ENCODE measurements at regions not wholly inside any gene's neighbourhood (a gene's known extent, or its start where the extent isn't known, plus 50 kb on each side); places are given as distances from the start of the nearest gene placed in this dataset.

DNA sequence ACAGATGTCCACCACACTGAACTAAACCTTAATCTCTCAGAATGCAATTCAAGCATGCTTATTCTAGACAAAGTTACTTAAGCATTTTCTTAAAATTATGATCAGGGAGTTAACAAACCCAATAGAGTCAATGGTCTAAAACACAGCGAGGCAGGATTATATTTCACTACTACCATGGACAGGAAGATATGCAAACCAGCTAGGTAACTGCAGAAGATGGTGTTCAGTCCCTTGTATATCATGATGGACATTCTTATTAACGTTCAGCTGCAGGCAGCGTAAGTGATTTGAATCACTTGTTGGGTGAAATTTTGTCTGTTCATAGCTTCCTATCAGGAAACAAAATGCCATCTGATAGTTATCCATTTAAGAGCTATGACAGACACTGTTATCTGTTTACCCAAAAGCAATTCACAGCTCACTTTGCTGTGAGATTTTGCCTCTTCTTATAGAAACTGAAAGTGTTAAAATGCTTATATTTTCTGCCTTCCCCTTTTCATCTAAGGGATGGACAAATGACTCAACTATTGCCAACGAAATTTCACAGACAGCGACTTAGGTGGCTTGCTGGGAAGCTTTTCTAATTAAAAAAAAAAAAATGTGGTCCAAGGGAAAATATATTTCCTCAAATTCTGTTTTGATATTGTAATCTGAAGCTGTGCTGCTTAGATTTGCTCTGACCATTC is 591.9 kb downstream of the DACH1 start:
- Histone ChIP-seq H3K27me3 (no peaks in the 10 kb centered on the region), H3K36me3 (no peaks in the 10 kb centered on the region), H3K27ac (replicated peaks in 1 of 4) (no peak overlapping the region), H3K4me3 (no peak overlapping the region), H3K4me1 (no peaks in the 10 kb centered on the region), H3K9me3 (no peaks in the 10 kb centered on the region)
- intact Hi-C loops (cut with DNase I), result no loop called here
- TF ChIP-seq, protein P1, sequence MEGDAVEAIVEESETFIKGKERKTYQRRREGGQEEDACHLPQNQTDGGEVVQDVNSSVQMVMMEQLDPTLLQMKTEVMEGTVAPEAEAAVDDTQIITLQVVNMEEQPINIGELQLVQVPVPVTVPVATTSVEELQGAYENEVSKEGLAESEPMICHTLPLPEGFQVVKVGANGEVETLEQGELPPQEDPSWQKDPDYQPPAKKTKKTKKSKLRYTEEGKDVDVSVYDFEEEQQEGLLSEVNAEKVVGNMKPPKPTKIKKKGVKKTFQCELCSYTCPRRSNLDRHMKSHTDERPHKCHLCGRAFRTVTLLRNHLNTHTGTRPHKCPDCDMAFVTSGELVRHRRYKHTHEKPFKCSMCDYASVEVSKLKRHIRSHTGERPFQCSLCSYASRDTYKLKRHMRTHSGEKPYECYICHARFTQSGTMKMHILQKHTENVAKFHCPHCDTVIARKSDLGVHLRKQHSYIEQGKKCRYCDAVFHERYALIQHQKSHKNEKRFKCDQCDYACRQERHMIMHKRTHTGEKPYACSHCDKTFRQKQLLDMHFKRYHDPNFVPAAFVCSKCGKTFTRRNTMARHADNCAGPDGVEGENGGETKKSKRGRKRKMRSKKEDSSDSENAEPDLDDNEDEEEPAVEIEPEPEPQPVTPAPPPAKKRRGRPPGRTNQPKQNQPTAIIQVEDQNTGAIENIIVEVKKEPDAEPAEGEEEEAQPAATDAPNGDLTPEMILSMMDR (IDR thresholded peaks at IDR 0.05), result no peak
- TF ChIP-seq POLR2AphosphoS5 (IDR thresholded peaks at IDR 0.05) (no peak), POLR2A (IDR thresholded peaks at IDR 0.05; ENCODE audit: low read depth) (no peak), EP300 (IDR thresholded peaks at IDR 0.05) (no peak)
- DNase-seq (ENCODE audit: extremely low spot score), result no peak
- whole genome bisulfite sequencing, result 58% methylated on average over 5 of the region's 5 CpGs

DNA sequence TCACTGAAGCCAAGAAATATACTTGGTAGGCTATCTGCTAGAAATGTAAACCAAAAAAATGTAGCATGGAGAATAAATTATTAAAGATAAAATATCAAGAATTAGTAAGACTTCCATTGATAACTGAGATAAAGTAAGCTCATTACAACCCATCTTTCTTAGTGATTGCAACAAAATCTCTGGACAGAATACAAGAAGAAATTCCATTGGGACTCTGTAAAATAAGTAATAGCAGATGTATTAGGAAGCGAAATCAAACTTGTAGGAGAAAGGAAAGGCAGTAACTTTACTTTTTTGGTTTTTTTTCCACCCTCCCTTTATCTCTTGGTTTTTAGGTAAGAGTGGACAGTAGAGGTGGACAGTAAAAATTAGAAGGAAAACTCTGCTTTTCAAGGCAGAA is 605.7 kb downstream of the DACH1 start:
- no peak overlapping the region for H3K27ac ChIP-seq (replicated peaks in 1 of 4)
- no peak for TF ChIP-seq POLR2AphosphoS5 (IDR thresholded peaks at IDR 0.05)
- TF ChIP-seq, protein P1 (IDR thresholded peaks at IDR 0.05), result no peak
- TF ChIP-seq POLR2A (IDR thresholded peaks at IDR 0.05; ENCODE audit: low read depth), result no peak
- TF ChIP-seq EP300 (IDR thresholded peaks at IDR 0.05), result no peak
- DNase-seq (ENCODE audit: extremely low spot score), result no peak
- no peaks in the 10 kb centered on the region for H3K4me1 ChIP-seq
- H3K27me3 ChIP-seq, result no peaks in the 10 kb centered on the region
- no peaks in the 10 kb centered on the region for H3K36me3 ChIP-seq
- no peak overlapping the region for H3K4me3 ChIP-seq
- WGBS, result 3% methylated on average over 1 of the region's 1 CpG
- intact Hi-C loops (cut with DNase I), result no loop called here
- no peaks in the 10 kb centered on the region for H3K9me3 ChIP-seq

- Histone ChIP-seq H3K27ac (replicated peaks in 1 of 4) (no peak overlapping the region), H3K4me1 (no peaks in the 10 kb centered on the region), H3K27me3 (no peaks in the 10 kb centered on the region), H3K36me3 (no peaks in the 10 kb centered on the region), H3K9me3 (no peaks in the 10 kb centered on the region), H3K4me3 (no peak overlapping the region)
- intact Hi-C loops (cut with DNase I), result no loop called here
- DNase-seq (ENCODE audit: extremely low spot score), result no peak
- TF ChIP-seq POLR2A (IDR thresholded peaks at IDR 0.05; ENCODE audit: low read depth) (no peak), POLR2AphosphoS5 (IDR thresholded peaks at IDR 0.05) (no peak), EP300 (IDR thresholded peaks at IDR 0.05) (no peak)
- TF ChIP-seq, protein P1 (IDR thresholded peaks at IDR 0.05), result no peak
- WGBS, result 51% methylated on average over 1 of the region's 1 CpG
Measured at GRCh38 chr13:71260246-71260645, 606.8 kb downstream of the DACH1 start.

GRCh38 chr13:71255633-71256032 is 611.4 kb downstream of the DACH1 start:
- Histone ChIP-seq H3K36me3 (no peaks in the 10 kb centered on the region), H3K27ac (replicated peaks in 1 of 4) (no peak overlapping the region), H3K4me1 (no peaks in the 10 kb centered on the region), H3K27me3 (no peaks in the 10 kb centered on the region), H3K4me3 (no peak overlapping the region), H3K9me3 (no peaks in the 10 kb centered on the region)
- no peak for DNase-seq (ENCODE audit: extremely low spot score)
- no peak for TF ChIP-seq POLR2AphosphoS5 (IDR thresholded peaks at IDR 0.05)
- TF ChIP-seq EP300 (IDR thresholded peaks at IDR 0.05), result no peak
- TF ChIP-seq POLR2A (IDR thresholded peaks at IDR 0.05; ENCODE audit: low read depth), result no peak
- TF ChIP-seq, protein P1 (IDR thresholded peaks at IDR 0.05), result no peak
- intact Hi-C loops (cut with DNase I), result no loop called here
- 80% methylated on average over 1 of the region's 1 CpG for WGBS

- H3K27ac ChIP-seq (replicated peaks in 1 of 4), result no peak overlapping the region
- TF ChIP-seq EP300 (IDR thresholded peaks at IDR 0.05) (no peak), POLR2AphosphoS5 (IDR thresholded peaks at IDR 0.05) (no peak), POLR2A (IDR thresholded peaks at IDR 0.05; ENCODE audit: low read depth) (no peak)
- TF ChIP-seq, protein P1 (IDR thresholded peaks at IDR 0.05), result no peak
- no peaks in the 10 kb centered on the region for H3K9me3 ChIP-seq
- H3K4me3 ChIP-seq, result no peak overlapping the region
- no peaks in the 10 kb centered on the region for H3K27me3 ChIP-seq
- 96% methylated on average over 4 of the region's 4 CpGs for WGBS
- intact Hi-C loops (cut with DNase I), result no loop called here
- DNase-seq (ENCODE audit: extremely low spot score), result no peak
- no peaks in the 10 kb centered on the region for H3K36me3 ChIP-seq
- H3K4me1 ChIP-seq, result no peaks in the 10 kb centered on the region
Measured at GRCh38 chr13:71254384-71254783, 612.6 kb downstream of the DACH1 start.

Measured in esophagus muscularis mucosa (tissue), 4 donors.